Right renal cortex interstitium (tissue), 3 donors: ENCODE measurements at regions not wholly inside any gene's neighbourhood (a gene's known extent, or its start where the extent isn't known, plus 50 kb on each side); places are given as distances from the start of the nearest gene placed in this dataset.

Experiments
- DNase-seq, 3 donors: peaks; one replicate each; pipeline ENCODE4 v3.0.0-alpha.2; 2013; ENCODE audit warnings: low read depth in 3 of 3, low spot score in 2 of 3

GRCh38 chr12:89257340-89257739 lies 95.0 kb downstream of the DUSP6 start:
- no peak for DNase-seq

GRCh38 chr12:89256060-89256459 lies 96.2 kb downstream of the DUSP6 start:
- no peak for DNase-seq

- no peak for DNase-seq
Measured at GRCh38 chr12:89253488-89253887, 98.8 kb downstream of the DUSP6 start.

- no peak for DNase-seq
Measured at GRCh38 chr12:89252284-89252683, 100.0 kb downstream of the DUSP6 start.

GRCh38 chr12:89251342-89252271 lies 100.7 kb downstream of the DUSP6 start:
- DNase-seq: no peak

DNA sequence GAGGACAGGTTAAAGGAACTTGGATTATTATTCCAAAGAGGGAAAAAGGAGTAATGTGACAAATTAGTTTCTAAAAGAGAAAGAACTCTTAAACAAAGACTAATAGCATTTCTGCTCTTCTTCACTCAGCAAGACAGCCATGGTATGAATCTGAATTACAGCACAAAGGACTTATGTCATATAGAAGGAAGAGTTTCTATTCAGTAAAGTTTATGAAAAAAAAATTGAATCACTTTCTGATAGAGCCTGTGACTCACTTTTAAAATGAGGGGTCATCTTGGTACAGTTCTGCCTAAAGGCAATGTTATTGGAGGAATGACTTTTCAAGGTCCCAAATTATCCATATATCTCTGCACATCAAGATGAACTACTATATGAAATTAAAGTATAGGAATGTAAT lies 101.7 kb downstream of the DUSP6 start:
- DNase-seq: no peak

DNA sequence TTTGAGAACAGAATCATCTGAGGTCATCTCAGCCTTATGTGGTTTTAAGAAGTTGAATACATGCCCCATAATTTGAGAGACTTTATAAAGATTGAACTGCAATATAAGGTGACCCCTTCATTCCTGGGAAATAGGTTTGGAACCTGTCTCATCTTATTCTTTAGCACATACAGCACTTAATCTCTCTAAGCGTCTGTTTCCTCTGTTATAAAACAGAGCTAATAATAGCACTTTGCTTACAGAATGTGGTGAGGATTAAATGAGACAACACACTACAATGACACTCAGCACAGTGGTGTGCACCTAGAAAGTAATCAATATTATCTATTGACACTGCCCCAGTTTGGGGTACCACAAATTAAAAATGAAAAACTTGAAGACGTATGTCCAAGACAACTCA lies 102.1 kb downstream of the DUSP6 start:
- DNase-seq: no peak

- DNase-seq: no peak
Measured at GRCh38 chr12:89247967-89248366, 104.3 kb downstream of the DUSP6 start.

GRCh38 chr12:89247541-89247942 lies 104.8 kb downstream of the DUSP6 start:
- no peak for DNase-seq

- no peak for DNase-seq
Measured at GRCh38 chr12:89245090-89245489, 107.2 kb downstream of the DUSP6 start.

GRCh38 chr12:89244536-89244935 lies 107.8 kb downstream of the DUSP6 start:
- no peak for DNase-seq

DNA sequence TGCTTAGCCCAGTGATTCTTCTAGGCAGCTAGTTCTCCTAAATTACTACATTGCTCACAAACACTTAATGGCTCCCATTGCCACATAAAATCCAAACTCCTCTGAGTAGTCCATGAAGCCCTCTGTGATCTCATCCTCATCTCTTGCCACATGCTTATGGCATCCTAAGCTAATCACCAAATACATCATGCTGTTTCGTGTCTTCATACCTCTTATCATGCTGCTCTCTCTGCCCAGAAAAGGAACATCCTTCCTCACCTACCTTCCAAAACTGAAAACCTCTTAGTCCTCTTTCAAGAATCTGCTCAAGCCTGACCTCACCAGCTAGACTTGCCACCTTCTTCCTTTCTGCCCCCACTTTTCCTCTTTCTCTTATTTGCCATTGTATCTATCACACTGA lies 108.5 kb downstream of the DUSP6 start:
- no peak for DNase-seq

- no peak for DNase-seq
Measured at GRCh38 chr12:89239534-89239933, 112.8 kb downstream of the DUSP6 start.

GRCh38 chr12:89238593-89238992 lies 113.7 kb downstream of the DUSP6 start:
- DNase-seq: no peak

DNA sequence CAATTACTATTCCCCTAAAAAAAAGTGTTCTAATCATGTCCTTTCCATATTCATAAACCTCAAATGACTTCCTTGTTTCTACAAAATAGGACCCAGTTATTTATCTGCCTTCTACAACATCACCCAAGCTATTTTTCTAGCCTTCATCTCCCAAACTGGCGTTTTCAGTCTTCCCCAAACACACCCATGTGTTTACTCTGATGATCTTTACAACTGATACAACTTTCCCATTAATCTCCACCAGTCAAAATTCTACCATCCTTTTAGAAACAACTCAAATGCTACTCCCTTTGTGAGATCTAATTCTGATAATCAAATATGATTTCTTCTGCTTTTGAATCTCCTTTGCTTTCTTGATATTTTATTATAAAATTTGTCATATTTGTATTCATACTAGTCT lies 114.5 kb downstream of the DUSP6 start:
- no peak for DNase-seq

DNA sequence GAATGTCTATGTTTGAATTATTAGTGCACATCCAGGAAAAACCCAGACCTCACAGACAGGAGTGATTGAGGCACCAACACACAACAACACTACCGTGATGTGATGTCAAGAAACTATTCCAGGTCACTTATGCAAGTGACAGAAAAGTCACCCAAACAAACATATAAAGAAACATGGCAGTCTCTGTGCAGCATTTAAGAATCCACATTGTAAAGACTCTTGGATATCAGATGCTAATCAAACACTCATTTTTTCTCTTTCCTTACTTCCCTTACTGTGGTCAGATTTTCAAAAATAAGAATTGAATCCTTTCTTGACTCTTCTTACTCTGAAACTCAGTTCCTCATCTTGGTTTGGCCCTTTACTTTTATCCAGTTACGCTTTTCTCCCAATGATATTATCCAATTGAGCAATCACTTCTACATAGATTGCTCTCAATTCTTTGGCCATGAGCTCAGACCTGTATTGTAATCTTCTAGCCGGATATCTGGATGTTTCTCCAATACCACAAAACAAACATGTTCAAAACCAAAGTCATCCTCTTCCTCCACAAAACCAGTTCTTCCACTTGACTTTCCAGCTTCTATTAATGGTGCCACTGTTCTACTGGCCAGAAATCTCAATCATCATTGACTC lies 115.4 kb downstream of the DUSP6 start:
- no peak for DNase-seq

- DNase-seq: no peak
Measured at GRCh38 chr12:89236237-89236636, 116.1 kb downstream of the DUSP6 start.

GRCh38 chr12:89235189-89235993 lies 116.9 kb downstream of the DUSP6 start:
- no peak for DNase-seq

DNA sequence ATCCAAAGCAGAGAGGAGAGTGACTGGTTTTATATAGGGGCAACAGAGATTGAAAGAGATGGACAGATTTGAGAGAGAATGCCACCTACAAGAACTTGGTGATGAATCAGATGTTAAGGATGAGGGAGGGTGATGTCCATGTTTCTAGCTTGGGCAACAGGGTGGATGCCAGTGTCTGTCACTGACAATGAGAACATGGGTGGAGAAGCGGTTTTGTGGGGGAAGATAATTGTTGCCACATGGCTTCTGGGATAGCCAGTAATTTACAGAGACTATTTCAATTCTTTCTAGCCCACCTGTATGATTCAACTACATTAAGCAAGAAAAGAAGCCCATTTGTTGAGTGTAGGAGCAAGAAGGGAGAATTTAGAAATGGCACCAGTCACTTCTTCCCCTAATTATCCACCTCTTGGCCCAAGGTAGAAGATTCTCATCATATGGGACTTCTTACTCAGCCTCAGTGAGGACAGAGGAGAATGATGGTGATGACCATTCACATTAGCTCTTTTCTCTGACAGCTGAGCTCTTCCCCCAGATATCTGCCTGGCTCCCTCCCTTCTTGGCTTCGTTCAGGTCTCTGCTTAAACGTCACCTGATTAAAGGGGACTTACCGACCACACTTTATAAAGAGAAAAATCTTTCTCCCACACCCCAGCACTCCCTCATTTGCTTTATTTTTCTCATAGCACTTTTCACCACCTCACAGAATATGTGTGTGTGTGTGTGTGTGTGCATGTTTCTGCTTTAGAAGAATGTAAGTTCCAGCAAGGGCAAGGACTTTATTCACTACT lies 117.8 kb downstream of the DUSP6 start:
- no peak for DNase-seq

DNA sequence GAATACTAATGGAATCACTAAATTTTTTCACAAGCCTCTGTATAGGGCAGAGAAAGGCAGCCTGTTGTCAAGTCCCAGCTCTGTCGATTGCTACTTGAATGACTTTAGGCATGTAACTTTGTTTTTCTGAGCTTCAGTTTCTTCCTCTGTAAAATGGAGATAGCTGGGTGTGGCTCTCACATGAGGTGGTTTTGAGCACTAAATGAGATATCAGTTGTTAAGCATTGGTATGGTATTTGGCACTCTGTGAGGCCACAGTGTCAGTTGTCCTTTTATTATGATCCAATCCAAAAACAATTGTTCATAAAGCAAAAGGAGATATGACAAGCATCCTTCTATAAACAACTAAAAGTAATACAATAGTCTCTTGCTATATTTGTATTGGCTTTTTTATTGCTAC lies 120.6 kb downstream of the DUSP6 start:
- no peak for DNase-seq
